A673 (cell line): ENCODE measurements at regions not wholly inside any gene's neighbourhood (a gene's known extent, or its start where the extent isn't known, plus 50 kb on each side); places are given as distances from the start of the nearest gene placed in this dataset.

Experiments used
- BruUV-seq: library from RNA; stranded (reverse); fragments of 400-500 nt; replicated peaks from 2 replicates; lab custom pipeline; 2021; lab: Mats Ljungman, UMichigan
- CTCF ChIA-PET: fragments of 300-600 bp; sonication (Branson Sonifier 250); formaldehyde crosslinking; loops from one replicate; lab custom pipeline; 2022; ENCODE audit warnings: antibody characterized with exemption; lab: Charles Lee
- POLR2A ChIA-PET: fragments of 300-600 bp; sonication (Branson Sonifier 250); formaldehyde crosslinking; loops from one replicate; lab custom pipeline; 2022; ENCODE audit warnings: antibody characterized with exemption; ENCODE audit not compliant: low non-redundant PET; lab: Charles Lee
- DNase-seq: peaks from one replicate; pipeline ENCODE4 v3.0.0-alpha.2; 2015; ENCODE audit warnings: low spot score
- H3K27ac ChIP-seq: fragments of 200-600 bp; sonication (generic); 2 replicates; pipeline ENCODE4 v1.5.1; 2016; ENCODE audit warnings: mixed run types, low read depth, mild to moderate bottlenecking, mixed read lengths, antibody characterized with exemption, low read length; ENCODE audit not compliant: poor library complexity, severe bottlenecking
- H3K27me3 ChIP-seq: fragments of 200-600 bp; sonication (generic); replicated peaks from 2 replicates; pipeline ENCODE4 v1.6.1; 2017; ENCODE audit warnings: mixed run types, low read depth, mild to moderate bottlenecking, mixed read lengths, antibody characterized with exemption, low read length; ENCODE audit not compliant: insufficient read depth, poor library complexity
- H3K36me3 ChIP-seq: fragments of 200-600 bp; sonication (generic); 2 replicates; pipeline ENCODE4 v1.6.1; 2016; ENCODE audit warnings: mixed run types, mild to moderate bottlenecking, mixed read lengths, antibody characterized with exemption, low read length; ENCODE audit not compliant: insufficient read depth, poor library complexity, severe bottlenecking
- H3K4me1 ChIP-seq: fragments of 200-600 bp; sonication (generic); 2 replicates; pipeline ENCODE4 v1.6.1; 2017; ENCODE audit warnings: mixed run types, mild to moderate bottlenecking, mixed read lengths, antibody characterized with exemption, low read length; ENCODE audit not compliant: insufficient read depth, poor library complexity, severe bottlenecking
- H3K4me3 ChIP-seq: fragments of 200-600 bp; sonication (generic); 2 replicates; pipeline ENCODE4 v1.5.1; 2016; ENCODE audit warnings: low read depth, mixed run types, mild to moderate bottlenecking, mixed read lengths, low read length; ENCODE audit not compliant: poor library complexity, severe bottlenecking
- H3K9me3 ChIP-seq: fragments of 200-600 bp; sonication (generic); 2 replicates; pipeline ENCODE4 v1.6.1; 2016; ENCODE audit warnings: mixed run types, low read depth, mild to moderate bottlenecking, mixed read lengths, antibody characterized with exemption, low read length; ENCODE audit not compliant: poor library complexity, severe bottlenecking
- EZH2 ChIP-seq: fragments of 200-600 bp; sonication (generic); IDR thresholded peaks from 2 replicates; pipeline ENCODE4 v1.6.1; 2017; ENCODE audit warnings: borderline replicate concordance, low read depth, mild to moderate bottlenecking, mixed read lengths, antibody characterized with exemption, low read length; ENCODE audit not compliant: poor library complexity, severe bottlenecking
- intact Hi-C: fragments of 100-400 bp; cut with micrococcal nuclease; formaldehyde crosslinking; loops from one replicate; pipeline ENCODE4 v1.10.0; 2022; ENCODE audit not compliant: unreplicated experiment
- TF ChIP-seq, protein P1 (sequence below): fragments of 300-800, 200-600 bp; sonication (generic); conservative IDR thresholded peaks from 2 replicates; pipeline ENCODE4 v1.5.1; 2017; ENCODE audit warnings: low read depth, mild to moderate bottlenecking, antibody characterized with exemption, low read length, moderate library complexity, mixed read lengths

DNA sequence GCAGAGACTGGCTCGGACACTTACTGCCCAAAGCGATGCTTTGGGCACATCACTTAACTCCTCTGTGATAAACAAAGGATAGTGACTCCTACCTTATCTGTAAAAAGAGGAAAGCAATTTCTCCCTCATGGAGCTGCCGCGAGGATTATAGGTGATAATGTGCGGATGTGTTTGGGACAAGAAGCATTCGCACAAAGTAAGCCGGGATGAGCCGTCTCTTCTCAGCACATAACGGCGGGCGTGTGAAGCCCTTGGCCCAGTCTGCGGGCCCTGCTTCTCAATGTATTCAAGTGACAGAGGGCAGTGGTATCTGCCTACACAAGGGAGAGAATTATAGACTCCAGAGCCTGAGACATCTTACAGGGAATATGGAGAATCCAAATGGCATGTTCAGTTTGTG is 550.3 kb upstream of the CPEB2 start:
- DNase-seq: no peak
- no peak overlapping the region for H3K27ac ChIP-seq
- CTCF ChIA-PET: no interaction called here
- intact Hi-C loops: no loop called here
- POLR2A ChIA-PET: no interaction called here
- no peaks in the 10 kb centered on the region for H3K27me3 ChIP-seq
- TF ChIP-seq EZH2: no peak
- TF ChIP-seq, protein P1, sequence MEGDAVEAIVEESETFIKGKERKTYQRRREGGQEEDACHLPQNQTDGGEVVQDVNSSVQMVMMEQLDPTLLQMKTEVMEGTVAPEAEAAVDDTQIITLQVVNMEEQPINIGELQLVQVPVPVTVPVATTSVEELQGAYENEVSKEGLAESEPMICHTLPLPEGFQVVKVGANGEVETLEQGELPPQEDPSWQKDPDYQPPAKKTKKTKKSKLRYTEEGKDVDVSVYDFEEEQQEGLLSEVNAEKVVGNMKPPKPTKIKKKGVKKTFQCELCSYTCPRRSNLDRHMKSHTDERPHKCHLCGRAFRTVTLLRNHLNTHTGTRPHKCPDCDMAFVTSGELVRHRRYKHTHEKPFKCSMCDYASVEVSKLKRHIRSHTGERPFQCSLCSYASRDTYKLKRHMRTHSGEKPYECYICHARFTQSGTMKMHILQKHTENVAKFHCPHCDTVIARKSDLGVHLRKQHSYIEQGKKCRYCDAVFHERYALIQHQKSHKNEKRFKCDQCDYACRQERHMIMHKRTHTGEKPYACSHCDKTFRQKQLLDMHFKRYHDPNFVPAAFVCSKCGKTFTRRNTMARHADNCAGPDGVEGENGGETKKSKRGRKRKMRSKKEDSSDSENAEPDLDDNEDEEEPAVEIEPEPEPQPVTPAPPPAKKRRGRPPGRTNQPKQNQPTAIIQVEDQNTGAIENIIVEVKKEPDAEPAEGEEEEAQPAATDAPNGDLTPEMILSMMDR: no peak
- H3K4me1 ChIP-seq: no peaks in the 10 kb centered on the region
- H3K9me3 ChIP-seq: no peaks in the 10 kb centered on the region
- H3K36me3 ChIP-seq: no peaks in the 10 kb centered on the region
- no peak overlapping the region for H3K4me3 ChIP-seq
- BruUV-seq: no TSS peak

DNA sequence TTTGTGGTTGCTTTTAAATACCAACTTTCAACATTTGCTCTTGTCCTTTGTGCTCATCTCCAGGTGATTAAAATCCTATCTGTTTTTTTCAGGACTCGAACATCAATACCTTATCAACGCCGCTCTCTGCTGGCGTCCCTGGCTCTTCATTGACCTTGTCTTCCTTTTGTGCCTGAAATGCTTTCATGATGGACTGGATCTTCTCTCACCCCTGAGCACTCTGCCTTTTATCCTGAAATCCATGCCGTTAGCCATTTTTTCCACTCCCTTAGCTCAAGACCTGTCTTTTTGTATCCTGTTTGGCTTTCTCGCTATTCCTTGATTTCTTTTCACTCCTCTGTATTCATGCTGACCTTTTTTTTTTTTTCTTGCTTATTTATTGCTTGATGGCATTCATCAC is 549.5 kb upstream of the CPEB2 start:
- intact Hi-C loops: no loop called here
- Histone ChIP-seq H3K4me1 (no peaks in the 10 kb centered on the region), H3K4me3 (no peak overlapping the region), H3K27ac (no peak overlapping the region), H3K27me3 (no peaks in the 10 kb centered on the region), H3K9me3 (no peaks in the 10 kb centered on the region), H3K36me3 (no peaks in the 10 kb centered on the region)
- TF ChIP-seq, protein P1: no peak
- no peak for TF ChIP-seq EZH2
- no TSS peak for BruUV-seq
- no peak for DNase-seq
- ChIA-PET CTCF (no interaction called here), POLR2A (no interaction called here)

DNA sequence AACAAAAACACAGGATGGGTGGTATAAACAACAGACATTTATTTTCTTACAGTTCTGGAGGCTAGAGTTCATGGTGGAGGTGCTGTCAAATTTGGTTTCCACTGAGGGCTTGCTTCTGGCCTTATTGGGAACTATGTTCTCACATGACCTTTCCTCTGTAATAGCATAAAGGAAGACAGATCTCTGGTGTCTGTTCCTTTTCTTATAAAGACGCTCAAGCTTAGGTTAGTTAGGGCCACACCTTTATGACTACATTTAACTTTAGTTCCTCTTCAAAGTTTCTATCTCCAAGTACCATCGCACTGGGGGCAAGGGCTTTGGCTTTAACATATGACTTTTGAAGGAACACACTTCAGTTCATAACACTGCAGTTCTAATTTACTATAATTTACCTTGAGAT is 543.8 kb upstream of the CPEB2 start:
- Histone ChIP-seq H3K4me3 (no peak overlapping the region), H3K36me3 (no peaks in the 10 kb centered on the region), H3K4me1 (no peaks in the 10 kb centered on the region), H3K27ac (no peak overlapping the region), H3K27me3 (no peaks in the 10 kb centered on the region), H3K9me3 (no peaks in the 10 kb centered on the region)
- BruUV-seq: no TSS peak
- TF ChIP-seq, protein P1: no peak
- TF ChIP-seq EZH2: no peak
- ChIA-PET CTCF (no interaction called here), POLR2A (no interaction called here)
- DNase-seq: no peak
- intact Hi-C loops: no loop called here
